PC-3 (cell line): ENCODE measurements at regions not wholly inside any gene's neighbourhood (a gene's known extent, or its start where the extent isn't known, plus 50 kb on each side); places are given as distances from the start of the nearest gene placed in this dataset.

ENCODE experiments used
- ATAC-seq: fragments of 200-7000 bp; cut with Tn5 transposase; 2 replicates; pipeline ENCODE4 v1.9.1; 2020; ENCODE audit warnings: mild to moderate bottlenecking, moderate library complexity
- BruUV-seq: library from RNA; stranded (reverse); fragments of 400-500 nt; replicated peaks from 2 replicates; lab custom pipeline; 2021; lab: Mats Ljungman, UMichigan
- CTCF ChIA-PET: fragments of 300-600 bp; sonication (Branson Sonifier 250); formaldehyde crosslinking; loops from one replicate; lab custom pipeline; 2022; ENCODE audit warnings: antibody characterized with exemption; lab: Charles Lee
- POLR2A ChIA-PET: fragments of 300-600 bp; sonication (Branson Sonifier 250); formaldehyde crosslinking; loops from one replicate; lab custom pipeline; 2022; ENCODE audit warnings: antibody characterized with exemption; ENCODE audit not compliant: unreplicated experiment; lab: Charles Lee
- DNase-seq: peaks from one replicate; pipeline ENCODE4 v3.0.0-alpha.2; 2015
- H2AFZ ChIP-seq: fragments of 300-600 bp; sonication (generic); 2 replicates; pipeline ENCODE4 v1.6.0; 2016; ENCODE audit warnings: antibody characterized with exemption, low read length
- H3F3A ChIP-seq: fragments of 300-600 bp; sonication (generic); one replicate; pipeline ENCODE4 v1.6.0; 2017; ENCODE audit warnings: antibody characterized with exemption, low read length, control low read depth, mild to moderate bottlenecking; ENCODE audit not compliant: unreplicated experiment
- H3K27ac ChIP-seq: fragments of 300-600 bp; sonication (generic); 2 replicates; pipeline ENCODE4 v1.5.1; 2016; ENCODE audit warnings: mild to moderate bottlenecking, low read length
- H3K27me3 ChIP-seq: fragments of 300-600 bp; sonication (generic); 2 replicates; pipeline ENCODE4 v1.6.1; 2016; ENCODE audit warnings: low read length, mixed read lengths
- H3K36me3 ChIP-seq: fragments of 300-600 bp; sonication (generic); 2 replicates; pipeline ENCODE4 v1.6.1; 2016; ENCODE audit warnings: low read depth, mixed run types, low read length, mixed read lengths
- H3K4me1 ChIP-seq: fragments of 300-600 bp; sonication (generic); 2 replicates; pipeline ENCODE4 v1.5.1; 2016; ENCODE audit warnings: low read length; ENCODE audit not compliant: insufficient read depth
- H3K4me2 ChIP-seq: fragments of 300-600 bp; sonication (generic); 2 replicates; pipeline ENCODE4 v1.6.0; 2016; ENCODE audit warnings: low read length
- H3K4me3 ChIP-seq: fragments of 300-600 bp; sonication (generic); 2 replicates; pipeline ENCODE4 v1.5.1; 2016; ENCODE audit warnings: mild to moderate bottlenecking, low read length, mixed read lengths
- H3K79me2 ChIP-seq: fragments of 300-600 bp; sonication (generic); 2 replicates; pipeline ENCODE4 v1.6.1; 2017; ENCODE audit warnings: low read length, mixed read lengths
- H3K9ac ChIP-seq: fragments of 300-600 bp; sonication (generic); 2 replicates; pipeline ENCODE4 v1.6.0; 2016; ENCODE audit warnings: mild to moderate bottlenecking, low read length
- H3K9me2 ChIP-seq: fragments of 300-600 bp; sonication (generic); replicated peaks from 2 replicates; pipeline ENCODE4 v1.6.1; 2016; ENCODE audit warnings: mixed run types, low read length, mixed read lengths
- H3K9me3 ChIP-seq: fragments of 300-600 bp; sonication (generic); 2 replicates; pipeline ENCODE4 v1.6.1; 2016; ENCODE audit warnings: low read length, mixed read lengths
- H4K20me1 ChIP-seq: fragments of 300-600 bp; sonication (generic); 2 replicates; pipeline ENCODE4 v1.6.1; 2016; ENCODE audit warnings: low read length, mixed read lengths
- CTCF ChIP-seq: fragments of 300-600 bp; sonication (generic); conservative IDR thresholded peaks from 2 replicates; pipeline ENCODE4 v1.5.1; 2017; ENCODE audit warnings: antibody characterized with exemption, low read depth, mild to moderate bottlenecking, low read length
- EZH2 ChIP-seq: fragments of 300-600 bp; sonication (generic); IDR thresholded peaks from one replicate; pipeline ENCODE4 v1.6.1; 2017; ENCODE audit warnings: antibody characterized with exemption, mild to moderate bottlenecking, low read length; ENCODE audit not compliant: unreplicated experiment
- EZH2phosphoT487 ChIP-seq: fragments of 300-600 bp; sonication (generic); IDR thresholded peaks from 2 replicates; pipeline ENCODE4 v1.6.1; 2018; ENCODE audit warnings: mild to moderate bottlenecking, antibody characterized with exemption, low read length, borderline replicate concordance
- intact Hi-C: fragments of 100-400 bp; cut with micrococcal nuclease; formaldehyde crosslinking; loops from 2 replicates; pipeline ENCODE4 v1.9.0; 2023

- no TSS peak for BruUV-seq
- Histone ChIP-seq H3K4me3 (no peak overlapping the region), H3K4me1 (no peaks in the 10 kb centered on the region), H3K9ac (no peak overlapping the region), H4K20me1 (no peaks in the 10 kb centered on the region), H3K9me3 (no peaks in the 10 kb centered on the region), H3K36me3 (no peaks in the 10 kb centered on the region), H3K27ac (no peak overlapping the region), H3K9me2 (no peaks in the 10 kb centered on the region), H3K27me3 (no peaks in the 10 kb centered on the region), H2AFZ (no peak overlapping the region), H3K79me2 (no peaks in the 10 kb centered on the region), H3F3A (no peaks in the 10 kb centered on the region), H3K4me2 (no peak overlapping the region)
- ATAC-seq (no peak), DNase-seq (no peak)
- TF ChIP-seq EZH2phosphoT487 (no peak), EZH2 (no peak), CTCF (no peak)
- ChIA-PET CTCF (no interaction called here), POLR2A (no interaction called here)
- intact Hi-C loops, result no loop called here
These were observed 52.1 kb upstream of the FMR1 start for GRCh38 chrX:147859666-147860065.
